Liver (tissue), 8 donors: ENCODE measurements at regions not wholly inside any gene's neighbourhood (a gene's known extent, or its start where the extent isn't known, plus 50 kb on each side); places are given as distances from the start of the nearest gene placed in this dataset.

Experiments
- DNase-seq: peaks from one replicate; pipeline ENCODE4 v3.0.0-alpha.2; 2017; ENCODE audit warnings: low spot score
- H3K27ac ChIP-seq, 2 donors: one replicate each; pipeline ENCODE4 v1.7.0; 2013; ENCODE audit warnings: inconsistent platforms in 2 of 2, low read length in 2 of 2, control low read depth in 1 of 2, low read depth in 1 of 2, mild to moderate bottlenecking in 1 of 2
- H3K27me3 ChIP-seq, 4 donors: one replicate each; pipeline versions ENCODE4 v1.6.1 to v1.7.0; 2013; ENCODE audit warnings: low read length in 3 of 4, inconsistent platforms in 1 of 4, mild to moderate bottlenecking in 1 of 4, moderate library complexity in 1 of 4; ENCODE audit not compliant: control insufficient read depth in 4 of 4, insufficient read depth in 4 of 4
- H3K36me3 ChIP-seq, 4 donors: one replicate each; pipeline versions ENCODE4 v1.6.1 to v1.7.0; 2013; ENCODE audit warnings: low read length in 3 of 4, mild to moderate bottlenecking in 3 of 4, low read depth in 1 of 4, moderate library complexity in 1 of 4; ENCODE audit not compliant: control insufficient read depth in 4 of 4, insufficient read depth in 3 of 4
- H3K4me1 ChIP-seq, 4 donors: one replicate each; pipeline versions ENCODE4 v1.6.1 to v1.7.0; 2013; ENCODE audit warnings: low read length in 3 of 4, mild to moderate bottlenecking in 3 of 4, moderate library complexity in 1 of 4; ENCODE audit not compliant: control insufficient read depth in 4 of 4, insufficient read depth in 4 of 4
- H3K4me3 ChIP-seq, 3 donors: one replicate each; pipeline versions ENCODE4 v1.6.1 to v1.7.0; 2013; ENCODE audit warnings: low read length in 3 of 3, control low read depth in 1 of 3, low read depth in 1 of 3, mild to moderate bottlenecking in 1 of 3
- H3K9ac ChIP-seq, 2 donors: one replicate each; pipeline ENCODE4 v1.7.0; 2013; ENCODE audit warnings: low read length in 2 of 2, mild to moderate bottlenecking in 2 of 2, moderate library complexity in 2 of 2, control low read depth in 1 of 2, low read depth in 1 of 2
- H3K9me3 ChIP-seq, 4 donors: one replicate each; pipeline versions ENCODE4 v1.6.1 to v1.7.0; 2013; ENCODE audit warnings: low read length in 3 of 4; ENCODE audit not compliant: control insufficient read depth in 4 of 4
- EGR1 ChIP-seq, 2 donors: IDR thresholded peaks; 2 replicates each; pipeline ENCODE4 v1.6.1; 2016 to 2018; ENCODE audit warnings: antibody characterized with exemption in 2 of 2, low read depth in 2 of 2
- FOXA1 ChIP-seq: IDR thresholded peaks from 2 replicates; pipeline ENCODE4 v1.6.1; 2016; ENCODE audit warnings: antibody characterized with exemption
- FOXA2 ChIP-seq: IDR thresholded peaks from 2 replicates; pipeline ENCODE4 v1.6.1; 2016; ENCODE audit warnings: antibody characterized with exemption
- GABPA ChIP-seq, 2 donors: IDR thresholded peaks in 1 of 2; conservative IDR thresholded peaks in 1 of 2; 2 replicates each; pipeline ENCODE4 v1.6.1; 2016; ENCODE audit warnings: antibody characterized with exemption in 2 of 2, mild to moderate bottlenecking in 1 of 2, moderate library complexity in 1 of 2
- HNF4A ChIP-seq, 2 donors: conservative IDR thresholded peaks; 2 replicates each; pipeline ENCODE4 v1.6.1; 2016; ENCODE audit warnings: antibody characterized with exemption in 2 of 2, mild to moderate bottlenecking in 2 of 2
- HNF4G ChIP-seq: IDR thresholded peaks from 2 replicates; pipeline ENCODE4 v1.6.1; 2016; ENCODE audit warnings: antibody characterized with exemption
- JUND ChIP-seq, 2 donors: IDR thresholded peaks; 2 replicates each; pipeline ENCODE4 v1.6.1; 2016; ENCODE audit warnings: antibody characterized with exemption in 2 of 2
- NR2F2 ChIP-seq: IDR thresholded peaks from 2 replicates; pipeline ENCODE4 v1.6.1; 2016; ENCODE audit warnings: antibody characterized with exemption
- RAD21 ChIP-seq, 2 donors: IDR thresholded peaks; 2 replicates each; pipeline ENCODE4 v1.6.1; 2016; ENCODE audit warnings: antibody characterized with exemption in 2 of 2, mild to moderate bottlenecking in 2 of 2
- RXRA ChIP-seq, 2 donors: IDR thresholded peaks; 2 replicates each; pipeline ENCODE4 v1.6.1; 2017 to 2018; ENCODE audit warnings: antibody characterized with exemption in 2 of 2, mild to moderate bottlenecking in 1 of 2
- SP1 ChIP-seq: IDR thresholded peaks from 2 replicates; pipeline ENCODE4 v1.6.1; 2018; ENCODE audit warnings: antibody characterized with exemption, mild to moderate bottlenecking
- TAF1 ChIP-seq: conservative IDR thresholded peaks from 2 replicates; pipeline ENCODE4 v1.6.1; 2016; ENCODE audit warnings: antibody characterized with exemption, mild to moderate bottlenecking
- YY1 ChIP-seq: IDR thresholded peaks from 2 replicates; pipeline ENCODE4 v1.6.1; 2016; ENCODE audit warnings: antibody characterized with exemption, mild to moderate bottlenecking
- WGBS: extraction: QIAGEN DNeasy Blood & Tissue Kit; methylation state at CpG from one replicate; pipeline ENCODE4 v1.1.7; 2013; 5-methylcytosine and 5-hydroxymethylcytosine counted together
- TF ChIP-seq, protein P1 (sequence below): fragments of 150-350 bp; IDR thresholded peaks from 2 replicates; pipeline ENCODE4 v1.5.1; 2017; ENCODE audit warnings: improper control_type of control experiment, low read depth, low read length; ENCODE audit not compliant: missing input control
- TF ChIP-seq, protein P2 (sequence below): IDR thresholded peaks from 2 replicates; pipeline ENCODE4 v1.6.1; 2016; ENCODE audit warnings: antibody characterized with exemption
- TF ChIP-seq, protein P3 (sequence below): IDR thresholded peaks from 2 replicates; pipeline ENCODE4 v1.6.1; 2016; ENCODE audit warnings: antibody characterized with exemption
- TF ChIP-seq, protein P4 (sequence below): IDR thresholded peaks from 2 replicates; pipeline ENCODE4 v1.6.1; 2016; ENCODE audit warnings: antibody characterized with exemption, mild to moderate bottlenecking
- TF ChIP-seq, protein P5 (sequence below): IDR thresholded peaks from 2 replicates; pipeline ENCODE4 v1.6.1; 2016; ENCODE audit warnings: antibody characterized with exemption
- donor health status: healthy.
- donor health status: healthy.
- donor health status: healthy.
- donor health status: healthy.
- donor health status: healthy.

DNA sequence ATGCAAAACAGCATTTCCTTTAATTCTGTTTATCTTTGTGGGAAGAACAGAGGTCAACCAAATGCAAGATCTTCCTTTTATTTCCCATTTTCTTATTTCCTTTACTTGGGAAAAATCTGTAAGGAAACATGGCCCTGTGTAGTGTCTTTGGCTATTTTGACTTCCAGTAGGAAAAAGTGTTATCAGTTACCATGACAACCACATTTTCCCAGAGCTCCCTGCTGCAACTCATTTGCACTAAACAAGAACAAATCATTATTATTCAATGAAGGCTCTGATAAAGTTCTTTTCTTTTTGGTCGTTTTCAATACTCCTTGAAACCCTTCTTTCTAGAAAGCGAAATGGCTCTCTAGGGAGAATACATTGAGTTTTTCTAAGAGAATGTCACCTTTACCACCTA is 117.2 kb upstream of the DDX53 start:
- DNase-seq, result no peak
- no peaks in the 10 kb centered on the region for H3K36me3 ChIP-seq
- H3K4me1 ChIP-seq, result no peaks in the 10 kb centered on the region
- H3K27me3 ChIP-seq, result peaks cover 0 to 7% (median 0%) of the 10 kb centered on the region in 4 donors
- H3K9ac ChIP-seq, result no peak overlapping the region
- TF ChIP-seq NR2F2 (no peak), YY1 (no peak), HNF4G (no peak), JUND (IDR thresholded peaks at IDR 0.05) (no peak), RAD21 (IDR thresholded peaks at IDR 0.05) (no peak), HNF4A (conservative IDR thresholded peaks at IDR 0.05) (no peak), SP1 (no peak), FOXA1 (no peak), EGR1 (IDR thresholded peaks at IDR 0.05; ENCODE audit: low read depth in 2 of 2) (no peak), FOXA2 (no peak)
- TF ChIP-seq, protein P1, sequence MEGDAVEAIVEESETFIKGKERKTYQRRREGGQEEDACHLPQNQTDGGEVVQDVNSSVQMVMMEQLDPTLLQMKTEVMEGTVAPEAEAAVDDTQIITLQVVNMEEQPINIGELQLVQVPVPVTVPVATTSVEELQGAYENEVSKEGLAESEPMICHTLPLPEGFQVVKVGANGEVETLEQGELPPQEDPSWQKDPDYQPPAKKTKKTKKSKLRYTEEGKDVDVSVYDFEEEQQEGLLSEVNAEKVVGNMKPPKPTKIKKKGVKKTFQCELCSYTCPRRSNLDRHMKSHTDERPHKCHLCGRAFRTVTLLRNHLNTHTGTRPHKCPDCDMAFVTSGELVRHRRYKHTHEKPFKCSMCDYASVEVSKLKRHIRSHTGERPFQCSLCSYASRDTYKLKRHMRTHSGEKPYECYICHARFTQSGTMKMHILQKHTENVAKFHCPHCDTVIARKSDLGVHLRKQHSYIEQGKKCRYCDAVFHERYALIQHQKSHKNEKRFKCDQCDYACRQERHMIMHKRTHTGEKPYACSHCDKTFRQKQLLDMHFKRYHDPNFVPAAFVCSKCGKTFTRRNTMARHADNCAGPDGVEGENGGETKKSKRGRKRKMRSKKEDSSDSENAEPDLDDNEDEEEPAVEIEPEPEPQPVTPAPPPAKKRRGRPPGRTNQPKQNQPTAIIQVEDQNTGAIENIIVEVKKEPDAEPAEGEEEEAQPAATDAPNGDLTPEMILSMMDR, result no peak
- TF ChIP-seq, protein P2, sequence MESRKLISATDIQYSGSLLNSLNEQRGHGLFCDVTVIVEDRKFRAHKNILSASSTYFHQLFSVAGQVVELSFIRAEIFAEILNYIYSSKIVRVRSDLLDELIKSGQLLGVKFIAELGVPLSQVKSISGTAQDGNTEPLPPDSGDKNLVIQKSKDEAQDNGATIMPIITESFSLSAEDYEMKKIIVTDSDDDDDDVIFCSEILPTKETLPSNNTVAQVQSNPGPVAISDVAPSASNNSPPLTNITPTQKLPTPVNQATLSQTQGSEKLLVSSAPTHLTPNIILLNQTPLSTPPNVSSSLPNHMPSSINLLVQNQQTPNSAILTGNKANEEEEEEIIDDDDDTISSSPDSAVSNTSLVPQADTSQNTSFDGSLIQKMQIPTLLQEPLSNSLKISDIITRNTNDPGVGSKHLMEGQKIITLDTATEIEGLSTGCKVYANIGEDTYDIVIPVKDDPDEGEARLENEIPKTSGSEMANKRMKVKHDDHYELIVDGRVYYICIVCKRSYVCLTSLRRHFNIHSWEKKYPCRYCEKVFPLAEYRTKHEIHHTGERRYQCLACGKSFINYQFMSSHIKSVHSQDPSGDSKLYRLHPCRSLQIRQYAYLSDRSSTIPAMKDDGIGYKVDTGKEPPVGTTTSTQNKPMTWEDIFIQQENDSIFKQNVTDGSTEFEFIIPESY, result no peak
- H3K4me3 ChIP-seq, result no peak overlapping the region
- 52% methylated on average over 2 of the region's 2 CpGs for WGBS
- no peaks in the 10 kb centered on the region for H3K9me3 ChIP-seq
- H3K27ac ChIP-seq, result no peak overlapping the region

DNA sequence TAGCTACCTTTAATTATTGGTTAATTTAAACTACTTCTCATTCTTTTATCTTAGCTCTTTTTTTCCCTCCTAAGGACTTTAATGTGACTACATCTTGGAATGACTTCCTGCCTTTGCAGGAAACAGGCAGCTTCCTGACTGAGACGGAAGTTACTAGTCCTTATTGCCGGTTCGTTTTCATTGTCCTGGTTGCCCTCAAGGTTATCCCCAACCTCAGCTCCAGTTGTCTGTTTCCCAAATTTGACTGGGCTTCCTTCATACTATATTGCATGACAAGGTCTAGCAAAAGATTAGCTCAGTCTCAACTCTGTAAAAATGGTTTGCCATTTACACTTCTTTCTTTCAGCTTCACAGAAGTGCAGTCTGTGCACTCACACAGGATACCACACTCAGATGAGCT is 109.9 kb upstream of the DDX53 start:
- no peaks in the 10 kb centered on the region for H3K36me3 ChIP-seq
- no peak overlapping the region for H3K9ac ChIP-seq
- no peak overlapping the region for H3K27ac ChIP-seq

More for the DNA sequence above, 109.9 kb upstream of the DDX53 start:
- H3K4me1 ChIP-seq, result no peaks in the 10 kb centered on the region
- H3K9me3 ChIP-seq, result no peaks in the 10 kb centered on the region
- peaks cover 0 to 4% (median 0%) of the 10 kb centered on the region in 4 donors for H3K27me3 ChIP-seq
- no peak for DNase-seq
- 43% methylated on average over 3 of the region's 3 CpGs for WGBS
- TF ChIP-seq HNF4A (conservative IDR thresholded peaks at IDR 0.05) (no peak), RAD21 (IDR thresholded peaks at IDR 0.05) (no peak), GABPA (IDR thresholded peaks at IDR 0.05 in 1 of 2, conservative IDR thresholded peaks at IDR 0.05 in 1 of 2) (no peak), EGR1 (IDR thresholded peaks at IDR 0.05; ENCODE audit: low read depth in 2 of 2) (no peak), YY1 (no peak), FOXA2 (no peak), HNF4G (no peak), SP1 (no peak), JUND (IDR thresholded peaks at IDR 0.05) (no peak), FOXA1 (no peak), NR2F2 (no peak), TAF1 (no peak), RXRA (IDR thresholded peaks at IDR 0.05) (no peak)
- TF ChIP-seq, protein P2, result no peak
- TF ChIP-seq, protein P3, sequence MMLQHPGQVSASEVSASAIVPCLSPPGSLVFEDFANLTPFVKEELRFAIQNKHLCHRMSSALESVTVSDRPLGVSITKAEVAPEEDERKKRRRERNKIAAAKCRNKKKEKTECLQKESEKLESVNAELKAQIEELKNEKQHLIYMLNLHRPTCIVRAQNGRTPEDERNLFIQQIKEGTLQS, result no peak
- TF ChIP-seq, protein P1, result no peak
- TF ChIP-seq, protein P4, sequence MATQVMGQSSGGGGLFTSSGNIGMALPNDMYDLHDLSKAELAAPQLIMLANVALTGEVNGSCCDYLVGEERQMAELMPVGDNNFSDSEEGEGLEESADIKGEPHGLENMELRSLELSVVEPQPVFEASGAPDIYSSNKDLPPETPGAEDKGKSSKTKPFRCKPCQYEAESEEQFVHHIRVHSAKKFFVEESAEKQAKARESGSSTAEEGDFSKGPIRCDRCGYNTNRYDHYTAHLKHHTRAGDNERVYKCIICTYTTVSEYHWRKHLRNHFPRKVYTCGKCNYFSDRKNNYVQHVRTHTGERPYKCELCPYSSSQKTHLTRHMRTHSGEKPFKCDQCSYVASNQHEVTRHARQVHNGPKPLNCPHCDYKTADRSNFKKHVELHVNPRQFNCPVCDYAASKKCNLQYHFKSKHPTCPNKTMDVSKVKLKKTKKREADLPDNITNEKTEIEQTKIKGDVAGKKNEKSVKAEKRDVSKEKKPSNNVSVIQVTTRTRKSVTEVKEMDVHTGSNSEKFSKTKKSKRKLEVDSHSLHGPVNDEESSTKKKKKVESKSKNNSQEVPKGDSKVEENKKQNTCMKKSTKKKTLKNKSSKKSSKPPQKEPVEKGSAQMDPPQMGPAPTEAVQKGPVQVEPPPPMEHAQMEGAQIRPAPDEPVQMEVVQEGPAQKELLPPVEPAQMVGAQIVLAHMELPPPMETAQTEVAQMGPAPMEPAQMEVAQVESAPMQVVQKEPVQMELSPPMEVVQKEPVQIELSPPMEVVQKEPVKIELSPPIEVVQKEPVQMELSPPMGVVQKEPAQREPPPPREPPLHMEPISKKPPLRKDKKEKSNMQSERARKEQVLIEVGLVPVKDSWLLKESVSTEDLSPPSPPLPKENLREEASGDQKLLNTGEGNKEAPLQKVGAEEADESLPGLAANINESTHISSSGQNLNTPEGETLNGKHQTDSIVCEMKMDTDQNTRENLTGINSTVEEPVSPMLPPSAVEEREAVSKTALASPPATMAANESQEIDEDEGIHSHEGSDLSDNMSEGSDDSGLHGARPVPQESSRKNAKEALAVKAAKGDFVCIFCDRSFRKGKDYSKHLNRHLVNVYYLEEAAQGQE, result no peak
- TF ChIP-seq, protein P5, sequence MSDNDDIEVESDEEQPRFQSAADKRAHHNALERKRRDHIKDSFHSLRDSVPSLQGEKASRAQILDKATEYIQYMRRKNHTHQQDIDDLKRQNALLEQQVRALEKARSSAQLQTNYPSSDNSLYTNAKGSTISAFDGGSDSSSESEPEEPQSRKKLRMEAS, result no peak
- no peak overlapping the region for H3K4me3 ChIP-seq
